ENCODE measurements at regions not wholly inside any gene's neighbourhood (a gene's known extent, or its start where the extent isn't known, plus 50 kb on each side); places are given as distances from the start of the nearest gene placed in this dataset.

- H3K36me3 ChIP-seq (ENCODE audit: insufficient read depth, low read length), result no peaks in the 10 kb centered on the region
Observed at GRCh38 chr18:40917056-40917455, 1038.0 kb upstream of the PIK3C3 start.

GRCh38 chr18:40915724-40916123 lies 1039.3 kb upstream of the PIK3C3 start:
- H3K9me3 ChIP-seq (ENCODE audit: insufficient read depth, low read depth, low read length), result no peaks in the 10 kb centered on the region
- WGBS, result 97% methylated on average over 4 of the region's 4 CpGs
- H3K4me1 ChIP-seq (ENCODE audit: insufficient read depth, low read length), result no peaks in the 10 kb centered on the region
- no peak overlapping the region for H3K4me3 ChIP-seq (ENCODE audit: low read length)
- H3K9ac ChIP-seq (ENCODE audit: low read depth, low read length), result no peak overlapping the region
- H3K27me3 ChIP-seq (ENCODE audit: insufficient read depth, low read length), result no peaks in the 10 kb centered on the region
- no peaks in the 10 kb centered on the region for H3K36me3 ChIP-seq (ENCODE audit: insufficient read depth, low read length)
- no peak overlapping the region for H3K27ac ChIP-seq (ENCODE audit: low read depth, low read length)

More at GRCh38 chr18:40917056-40917455, 1038.0 kb upstream of the PIK3C3 start:
- Histone ChIP-seq H3K9me3 (ENCODE audit: insufficient read depth, low read depth, low read length) (no peaks in the 10 kb centered on the region), H3K9ac (ENCODE audit: low read depth, low read length) (no peak overlapping the region), H3K27ac (ENCODE audit: low read depth, low read length) (no peak overlapping the region), H3K27me3 (ENCODE audit: insufficient read depth, low read length) (no peaks in the 10 kb centered on the region), H3K4me3 (ENCODE audit: low read length) (no peak overlapping the region), H3K4me1 (ENCODE audit: insufficient read depth, low read length) (no peaks in the 10 kb centered on the region)

- WGBS, result 96% methylated on average over 2 of the region's 4 CpGs
- Histone ChIP-seq H3K36me3 (ENCODE audit: insufficient read depth, low read length) (no peaks in the 10 kb centered on the region), H3K4me3 (ENCODE audit: low read length) (no peak overlapping the region), H3K9ac (ENCODE audit: low read depth, low read length) (no peak overlapping the region), H3K27me3 (ENCODE audit: insufficient read depth, low read length) (no peaks in the 10 kb centered on the region), H3K27ac (ENCODE audit: low read depth, low read length) (no peak overlapping the region), H3K4me1 (ENCODE audit: insufficient read depth, low read length) (no peaks in the 10 kb centered on the region), H3K9me3 (ENCODE audit: insufficient read depth, low read depth, low read length) (no peaks in the 10 kb centered on the region)
Observed at GRCh38 chr18:40911582-40912254, 1043.3 kb upstream of the PIK3C3 start.

- 98% methylated on average over 2 of the region's 3 CpGs for WGBS
Observed at GRCh38 chr18:40911041-40911440, 1044.0 kb upstream of the PIK3C3 start.

DNA sequence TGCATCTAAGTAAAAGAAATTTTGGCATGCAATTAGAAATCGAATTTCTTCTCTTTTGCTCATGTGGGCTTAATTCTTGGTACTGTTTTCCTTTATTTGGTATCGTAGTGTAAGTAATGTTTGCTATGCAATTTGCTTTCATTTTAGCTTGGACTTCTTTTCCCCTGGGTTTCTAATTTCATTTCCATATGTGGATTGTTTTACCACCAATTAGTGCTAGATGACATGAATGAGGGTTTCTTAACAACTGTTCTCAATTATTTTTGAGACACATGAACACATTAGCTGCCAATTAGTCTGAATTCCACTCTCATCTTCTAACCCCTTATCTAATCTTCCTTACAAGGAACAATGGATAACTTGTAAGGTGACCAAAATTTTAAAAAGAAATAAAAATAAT lies 1047.2 kb upstream of the PIK3C3 start:
- Histone ChIP-seq H3K4me1 (ENCODE audit: insufficient read depth, low read length) (peaks cover 16% of the 10 kb centered on the region), H3K4me3 (ENCODE audit: low read length) (no peak overlapping the region), H3K27ac (ENCODE audit: low read depth, low read length) (no peak overlapping the region), H3K36me3 (ENCODE audit: insufficient read depth, low read length) (no peaks in the 10 kb centered on the region), H3K9me3 (ENCODE audit: insufficient read depth, low read depth, low read length) (no peaks in the 10 kb centered on the region), H3K9ac (ENCODE audit: low read depth, low read length) (no peak overlapping the region), H3K27me3 (ENCODE audit: insufficient read depth, low read length) (no peaks in the 10 kb centered on the region)
- WGBS, result 98% methylated on average over 1 of the region's 2 CpGs

More at GRCh38 chr18:40911041-40911440, 1044.0 kb upstream of the PIK3C3 start:
- H3K36me3 ChIP-seq (ENCODE audit: insufficient read depth, low read length), result no peaks in the 10 kb centered on the region
- H3K9ac ChIP-seq (ENCODE audit: low read depth, low read length), result no peak overlapping the region
- no peak overlapping the region for H3K4me3 ChIP-seq (ENCODE audit: low read length)
- no peaks in the 10 kb centered on the region for H3K27me3 ChIP-seq (ENCODE audit: insufficient read depth, low read length)
- no peaks in the 10 kb centered on the region for H3K9me3 ChIP-seq (ENCODE audit: insufficient read depth, low read depth, low read length)
- no peak overlapping the region for H3K27ac ChIP-seq (ENCODE audit: low read depth, low read length)
- H3K4me1 ChIP-seq (ENCODE audit: insufficient read depth, low read length), result no peaks in the 10 kb centered on the region

DNA sequence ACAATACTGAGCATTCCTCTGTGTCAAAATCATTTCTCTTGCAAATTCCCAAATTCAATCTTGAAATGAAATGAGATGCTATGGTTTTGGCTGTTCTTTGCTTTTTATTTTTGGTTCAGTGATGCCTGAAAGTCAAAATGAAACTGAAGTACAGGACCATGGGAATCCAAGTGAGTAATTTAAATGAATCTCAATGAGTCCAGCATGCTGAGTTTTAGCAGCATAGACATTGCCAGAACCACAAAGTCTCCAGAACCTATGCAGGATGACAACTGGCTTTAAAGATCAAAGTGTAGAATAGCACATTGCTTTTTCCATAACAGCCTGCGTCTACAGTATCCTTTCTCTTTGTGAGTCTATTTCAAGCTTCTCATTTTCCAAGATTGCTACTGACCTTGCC lies 1050.7 kb upstream of the PIK3C3 start:
- Histone ChIP-seq H3K9ac (ENCODE audit: low read depth, low read length) (no peak overlapping the region), H3K27ac (ENCODE audit: low read depth, low read length) (no peak overlapping the region), H3K4me3 (ENCODE audit: low read length) (no peak overlapping the region), H3K36me3 (ENCODE audit: insufficient read depth, low read length) (no peaks in the 10 kb centered on the region), H3K27me3 (ENCODE audit: insufficient read depth, low read length) (no peaks in the 10 kb centered on the region), H3K9me3 (ENCODE audit: insufficient read depth, low read depth, low read length) (no peaks in the 10 kb centered on the region), H3K4me1 (ENCODE audit: insufficient read depth, low read length) (peaks cover 30% of the 10 kb centered on the region)
- 0% methylated on average over 1 of the region's 1 CpG for WGBS

DNA sequence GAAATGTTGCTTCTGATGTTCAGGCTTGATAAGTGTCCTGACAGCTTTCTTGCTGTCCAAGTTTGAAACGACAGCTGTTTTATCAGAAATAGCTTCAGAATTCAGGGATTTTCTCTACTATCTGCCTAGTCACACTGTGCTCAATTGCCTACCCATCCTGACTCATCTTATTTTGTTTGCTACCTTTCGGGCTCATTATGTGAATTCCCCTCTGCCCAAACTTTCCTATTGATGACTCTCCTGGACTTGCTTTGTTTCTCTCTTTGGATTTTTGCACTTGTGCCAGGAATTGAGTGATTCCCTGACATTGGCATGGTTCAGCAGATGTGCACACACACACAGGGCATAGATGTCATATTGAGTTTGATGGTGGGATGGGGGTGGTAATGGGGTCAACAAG lies 1052.6 kb upstream of the PIK3C3 start:
- Histone ChIP-seq H3K4me1 (ENCODE audit: insufficient read depth, low read length) (peaks cover 33% of the 10 kb centered on the region), H3K36me3 (ENCODE audit: insufficient read depth, low read length) (no peaks in the 10 kb centered on the region), H3K27ac (ENCODE audit: low read depth, low read length) (no peak overlapping the region), H3K4me3 (ENCODE audit: low read length) (no peak overlapping the region), H3K9ac (ENCODE audit: low read depth, low read length) (no peak overlapping the region), H3K27me3 (ENCODE audit: insufficient read depth, low read length) (no peaks in the 10 kb centered on the region), H3K9me3 (ENCODE audit: insufficient read depth, low read depth, low read length) (no peaks in the 10 kb centered on the region)
- WGBS, result 87% methylated on average over 2 of the region's 2 CpGs

- Histone ChIP-seq H3K9ac (ENCODE audit: low read depth, low read length) (no peak overlapping the region), H3K4me1 (ENCODE audit: insufficient read depth, low read length) (peaks cover 25% of the 10 kb centered on the region), H3K27ac (ENCODE audit: low read depth, low read length) (no peak overlapping the region), H3K4me3 (ENCODE audit: low read length) (no peak overlapping the region), H3K27me3 (ENCODE audit: insufficient read depth, low read length) (no peaks in the 10 kb centered on the region), H3K9me3 (ENCODE audit: insufficient read depth, low read depth, low read length) (0 out of 2 replicates have a peak, but pooled peaks cover 4% of the 10 kb centered on the region), H3K36me3 (ENCODE audit: insufficient read depth, low read length) (no peaks in the 10 kb centered on the region)
- WGBS, result 88% methylated on average over 3 of the region's 3 CpGs
Observed at GRCh38 chr18:40897884-40898283, 1057.2 kb upstream of the PIK3C3 start.

GRCh38 chr18:40883271-40883670 lies 1071.8 kb upstream of the PIK3C3 start:
- Histone ChIP-seq H3K9me3 (ENCODE audit: insufficient read depth, low read depth, low read length) (no peaks in the 10 kb centered on the region), H3K27me3 (ENCODE audit: insufficient read depth, low read length) (no peaks in the 10 kb centered on the region), H3K4me1 (ENCODE audit: insufficient read depth, low read length) (peaks cover 6% of the 10 kb centered on the region; the same call in 1 of the 2 replicates), H3K36me3 (ENCODE audit: insufficient read depth, low read length) (no peaks in the 10 kb centered on the region), H3K27ac (ENCODE audit: low read depth, low read length) (no peak overlapping the region), H3K9ac (ENCODE audit: low read depth, low read length) (no peak overlapping the region), H3K4me3 (ENCODE audit: low read length) (no peak overlapping the region)
- WGBS, result 96% methylated on average over 4 of the region's 4 CpGs

- Histone ChIP-seq H3K36me3 (ENCODE audit: insufficient read depth, low read length) (no peaks in the 10 kb centered on the region), H3K9ac (ENCODE audit: low read depth, low read length) (no peak overlapping the region), H3K27me3 (ENCODE audit: insufficient read depth, low read length) (peaks cover 3% of the 10 kb centered on the region; the same call in 1 of the 2 replicates), H3K4me3 (ENCODE audit: low read length) (no peak overlapping the region), H3K9me3 (ENCODE audit: insufficient read depth, low read depth, low read length) (no peaks in the 10 kb centered on the region), H3K27ac (ENCODE audit: low read depth, low read length) (no peak overlapping the region), H3K4me1 (ENCODE audit: insufficient read depth, low read length) (peaks cover 12% of the 10 kb centered on the region; the same call in 1 of the 2 replicates)
- WGBS, result 96% methylated on average over 10 of the region's 11 CpGs
Observed at GRCh38 chr18:40882468-40882867, 1072.6 kb upstream of the PIK3C3 start.

- Histone ChIP-seq H3K9ac (ENCODE audit: low read depth, low read length) (no peak overlapping the region), H3K27me3 (ENCODE audit: insufficient read depth, low read length) (peaks cover 9% of the 10 kb centered on the region; the same call in 1 of the 2 replicates), H3K9me3 (ENCODE audit: insufficient read depth, low read depth, low read length) (no peaks in the 10 kb centered on the region), H3K4me3 (ENCODE audit: low read length) (no peak overlapping the region), H3K36me3 (ENCODE audit: insufficient read depth, low read length) (no peaks in the 10 kb centered on the region), H3K27ac (ENCODE audit: low read depth, low read length) (peak overlapping the region; percentile 37; the same call in 1 of the 2 replicates), H3K4me1 (ENCODE audit: insufficient read depth, low read length) (peaks cover 25% of the 10 kb centered on the region; the same call in 1 of the 2 replicates)
- WGBS, result 86% methylated on average over 1 of the region's 1 CpG
Observed at GRCh38 chr18:40878371-40878770, 1076.7 kb upstream of the PIK3C3 start.
